SK-N-SH treated with all-trans-retinoic acid at 6 μM for 48 hours (cell line): ENCODE measurements at regions not wholly inside any gene's neighbourhood (a gene's known extent, or its start where the extent isn't known, plus 50 kb on each side); places are given as distances from the start of the nearest gene placed in this dataset.

Experiments
- CSDC2 ChIP-seq: fragments of 250-450 bp; sonication (Bioruptor Pico); IDR thresholded peaks from 2 replicates; pipeline ENCODE4 v1.5.0; 2020; ENCODE audit warnings: mild to moderate bottlenecking, moderate library complexity
- ESRRG ChIP-seq: fragments of 250-450 bp; sonication (Bioruptor Pico); IDR thresholded peaks from 2 replicates; pipeline ENCODE4 v1.6.1; 2021; ENCODE audit warnings: mild to moderate bottlenecking
- GLIS3 ChIP-seq: fragments of 250-450 bp; sonication (Bioruptor Pico); IDR thresholded peaks from 2 replicates; pipeline ENCODE4 v1.5.0; 2020; ENCODE audit warnings: mild to moderate bottlenecking, moderate library complexity
- PATZ1 ChIP-seq: fragments of 250-450 bp; sonication (Bioruptor Pico); IDR thresholded peaks from 2 replicates; pipeline ENCODE4 v1.8.0; 2020; ENCODE audit warnings: mild to moderate bottlenecking, moderate library complexity, borderline replicate concordance
- PPARA ChIP-seq: fragments of 250-450 bp; sonication (Bioruptor Pico); IDR thresholded peaks from 2 replicates; pipeline ENCODE4 v1.5.0; 2020; ENCODE audit warnings: mild to moderate bottlenecking, borderline replicate concordance
- RARB ChIP-seq: fragments of 250-450 bp; sonication (Bioruptor Pico); IDR thresholded peaks from 2 replicates; pipeline ENCODE4 v1.8.0; 2021; ENCODE audit warnings: mild to moderate bottlenecking, moderate library complexity
- ZNF70 ChIP-seq: fragments of 450-650 bp; formaldehyde crosslinking; IDR thresholded peaks from 2 replicates; pipeline ENCODE4 v1.5.0; 2020; ENCODE audit warnings: mild to moderate bottlenecking, moderate library complexity

DNA sequence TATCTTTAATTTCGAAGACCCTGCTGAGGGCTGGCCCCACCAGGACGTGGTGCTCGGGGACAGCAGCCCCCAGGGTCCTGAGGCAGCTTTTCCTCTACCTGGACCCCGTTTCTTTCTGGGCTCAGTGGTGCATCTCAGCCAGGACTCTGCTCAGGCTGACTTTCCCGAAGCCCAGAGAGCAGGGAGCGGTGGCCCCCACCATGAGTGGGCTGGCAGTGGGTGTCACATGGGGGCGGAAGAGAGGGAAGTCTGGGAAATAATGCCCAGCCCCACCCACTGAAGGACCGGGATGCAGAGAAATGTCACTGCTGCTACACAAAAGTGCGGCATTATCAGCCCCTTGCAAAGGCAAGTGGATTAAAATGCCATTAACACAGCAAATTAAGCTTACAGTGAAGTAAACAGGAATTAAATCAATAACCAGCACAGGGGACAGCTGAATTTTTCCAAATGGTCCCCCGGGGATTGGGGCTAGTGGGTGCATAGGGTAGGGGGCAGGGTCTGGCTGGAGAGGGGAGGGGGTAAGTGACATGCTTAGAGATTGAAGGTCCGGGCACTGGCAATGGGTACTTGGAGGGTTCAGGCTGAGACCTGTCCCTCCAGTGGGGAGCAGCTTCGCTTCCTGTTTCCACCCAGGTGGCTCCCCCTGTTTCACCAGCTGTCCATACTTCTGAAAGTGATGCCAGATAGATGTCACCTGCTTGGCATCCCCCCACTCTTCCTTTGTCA is 177.3 kb downstream of the URI1 start:
- TF ChIP-seq RARB (CRISPR knock-in tag) (no peak), CSDC2 (CRISPR knock-in tag) (no peak), ZNF70 (CRISPR knock-in tag) (no peak), GLIS3 (CRISPR knock-in tag) (no peak), PATZ1 (no peak), PPARA (CRISPR knock-in tag) (no peak), ESRRG (CRISPR knock-in tag) (no peak)
